T-helper 17 cell (primary cell): ENCODE measurements at regions not wholly inside any gene's neighbourhood (a gene's known extent, or its start where the extent isn't known, plus 50 kb on each side); places are given as distances from the start of the nearest gene placed in this dataset.

Experiments used
- ATAC-seq: fragments of 150-1000 bp; cut with Tn5 transposase; 2 replicates; pipeline ENCODE4 v1.10.0; 2021; ENCODE audit warnings: mild to moderate bottlenecking, moderate library complexity
- DNase-seq, 3 donors: peaks; one replicate each; pipeline versions ENCODE4 v3.0.0 to v3.0.0-alpha.2; 2020 to 2021
- H3K9me3 ChIP-seq: one replicate; pipeline ENCODE4 v1.7.0; 2013; ENCODE audit warnings: low read length, mild to moderate bottlenecking; ENCODE audit not compliant: control insufficient read depth, poor library complexity, severe bottlenecking
- H3K27ac Mint-ChIP-seq: one replicate; pipeline ENCODE4 v1.8.0; 2022; ENCODE audit warnings: mild to moderate bottlenecking, moderate library complexity, mixed read lengths
- H3K27me3 Mint-ChIP-seq: one replicate; pipeline ENCODE4 v1.8.0; 2022; ENCODE audit warnings: mixed read lengths
- H3K36me3 Mint-ChIP-seq: one replicate; pipeline ENCODE4 v1.8.0; 2022; ENCODE audit warnings: low read depth, mixed read lengths
- H3K4me1 Mint-ChIP-seq: one replicate; pipeline ENCODE4 v1.8.0; 2022; ENCODE audit warnings: mild to moderate bottlenecking, mixed read lengths
- H3K4me3 Mint-ChIP-seq: one replicate; pipeline ENCODE4 v1.8.0; 2022; ENCODE audit warnings: mild to moderate bottlenecking, moderate library complexity, mixed read lengths

DNA sequence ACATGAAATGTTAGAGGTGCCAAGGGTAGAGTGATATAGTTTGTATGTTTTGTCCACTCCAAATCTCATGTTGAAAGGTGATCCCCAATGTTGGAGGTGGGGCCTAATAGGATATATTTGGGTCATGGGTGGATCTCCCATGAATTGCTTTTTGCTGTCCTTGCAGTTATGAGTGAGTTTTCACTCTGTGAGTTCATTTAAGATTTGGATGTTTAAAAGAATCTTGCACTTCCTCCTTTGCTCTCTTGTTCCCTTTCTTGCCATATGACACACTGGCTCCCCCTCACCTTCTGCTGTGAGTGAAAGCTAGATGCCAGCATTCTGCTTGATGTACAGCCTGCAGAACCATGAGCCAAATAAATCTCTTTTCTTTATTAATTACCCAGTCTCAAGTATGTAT, 269.2 kb downstream of the ZWINT start:
- H3K9me3 ChIP-seq: no peaks in the 10 kb centered on the region
- DNase-seq: no peak
- H3K4me3 Mint-ChIP-seq: no peak overlapping the region
- no peaks in the 10 kb centered on the region for H3K27me3 Mint-ChIP-seq
- no peaks in the 10 kb centered on the region for H3K4me1 Mint-ChIP-seq
- no peak overlapping the region for H3K27ac Mint-ChIP-seq
- no peaks in the 10 kb centered on the region for H3K36me3 Mint-ChIP-seq
- no peak for ATAC-seq

- no peaks in the 10 kb centered on the region for H3K36me3 Mint-ChIP-seq
- ATAC-seq (no peak), DNase-seq (no peak)
- H3K4me1 Mint-ChIP-seq: no peaks in the 10 kb centered on the region
- H3K27me3 Mint-ChIP-seq: no peaks in the 10 kb centered on the region
- no peak overlapping the region for H3K27ac Mint-ChIP-seq
- no peaks in the 10 kb centered on the region for H3K9me3 ChIP-seq
- no peak overlapping the region for H3K4me3 Mint-ChIP-seq
Observed at GRCh38 chr10:56090914-56091540, 270.0 kb downstream of the ZWINT start.

GRCh38 chr10:56085406-56086122, 275.5 kb downstream of the ZWINT start:
- DNase-seq (no peak), ATAC-seq (no peak)
- Mint-ChIP-seq H3K4me3 (no peak overlapping the region), H3K36me3 (no peaks in the 10 kb centered on the region), H3K27me3 (no peaks in the 10 kb centered on the region), H3K27ac (no peak overlapping the region), H3K4me1 (no peaks in the 10 kb centered on the region)
- no peaks in the 10 kb centered on the region for H3K9me3 ChIP-seq

- H3K4me3 Mint-ChIP-seq: no peak overlapping the region
- no peaks in the 10 kb centered on the region for H3K4me1 Mint-ChIP-seq
- H3K27ac Mint-ChIP-seq: no peak overlapping the region
Observed at GRCh38 chr10:56082169-56082568, 278.9 kb downstream of the ZWINT start.

GRCh38 chr10:56068473-56069263, 292.4 kb downstream of the ZWINT start:
- ATAC-seq (no peak), DNase-seq (no peak)
- no peaks in the 10 kb centered on the region for H3K9me3 ChIP-seq
- H3K27me3 Mint-ChIP-seq: no peaks in the 10 kb centered on the region
- no peaks in the 10 kb centered on the region for H3K4me1 Mint-ChIP-seq
- no peak overlapping the region for H3K4me3 Mint-ChIP-seq
- H3K36me3 Mint-ChIP-seq: no peaks in the 10 kb centered on the region
- H3K27ac Mint-ChIP-seq: no peak overlapping the region

More at GRCh38 chr10:56082169-56082568, 278.9 kb downstream of the ZWINT start:
- no peak for ATAC-seq
- no peak for DNase-seq
- no peaks in the 10 kb centered on the region for H3K9me3 ChIP-seq
- no peaks in the 10 kb centered on the region for H3K36me3 Mint-ChIP-seq
- H3K27me3 Mint-ChIP-seq: no peaks in the 10 kb centered on the region

DNA sequence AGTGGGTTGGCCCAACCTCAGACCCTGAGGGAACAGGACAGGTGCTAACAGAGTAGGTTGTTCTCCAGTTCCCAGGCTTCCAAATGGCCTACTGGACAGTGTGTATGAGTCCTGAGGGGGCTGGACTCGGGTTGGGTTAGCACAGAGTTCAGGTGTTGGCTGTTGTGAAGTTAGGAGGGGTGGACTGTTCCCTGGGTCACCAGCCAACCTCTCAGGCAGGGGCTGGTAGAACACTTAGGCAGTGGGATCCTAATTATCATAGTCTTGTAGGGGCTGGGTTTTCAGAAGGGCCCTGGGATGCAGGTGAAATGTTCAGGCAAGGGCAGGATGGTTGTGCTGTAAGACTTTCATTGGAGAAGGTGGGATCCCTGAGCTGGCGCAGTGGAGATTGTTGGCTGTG, 293.0 kb downstream of the ZWINT start:
- Mint-ChIP-seq H3K4me1 (no peaks in the 10 kb centered on the region), H3K27me3 (no peaks in the 10 kb centered on the region), H3K36me3 (no peaks in the 10 kb centered on the region), H3K27ac (no peak overlapping the region), H3K4me3 (no peak overlapping the region)
- no peak for ATAC-seq
- H3K9me3 ChIP-seq: no peaks in the 10 kb centered on the region
- DNase-seq: no peak

GRCh38 chr10:56063642-56064041, 297.4 kb downstream of the ZWINT start:
- no peak overlapping the region for H3K27ac Mint-ChIP-seq
- no peak for DNase-seq
- no peak for ATAC-seq
- no peaks in the 10 kb centered on the region for H3K9me3 ChIP-seq
- no peaks in the 10 kb centered on the region for H3K4me1 Mint-ChIP-seq
- H3K4me3 Mint-ChIP-seq: no peak overlapping the region
- H3K27me3 Mint-ChIP-seq: no peaks in the 10 kb centered on the region
- H3K36me3 Mint-ChIP-seq: no peaks in the 10 kb centered on the region

- Mint-ChIP-seq H3K36me3 (no peaks in the 10 kb centered on the region), H3K27me3 (no peaks in the 10 kb centered on the region), H3K4me3 (no peak overlapping the region), H3K27ac (no peak overlapping the region), H3K4me1 (no peaks in the 10 kb centered on the region)
- no peaks in the 10 kb centered on the region for H3K9me3 ChIP-seq
- DNase-seq (no peak), ATAC-seq (no peak)
Observed at GRCh38 chr10:56057860-56058259, 303.2 kb downstream of the ZWINT start.

DNA sequence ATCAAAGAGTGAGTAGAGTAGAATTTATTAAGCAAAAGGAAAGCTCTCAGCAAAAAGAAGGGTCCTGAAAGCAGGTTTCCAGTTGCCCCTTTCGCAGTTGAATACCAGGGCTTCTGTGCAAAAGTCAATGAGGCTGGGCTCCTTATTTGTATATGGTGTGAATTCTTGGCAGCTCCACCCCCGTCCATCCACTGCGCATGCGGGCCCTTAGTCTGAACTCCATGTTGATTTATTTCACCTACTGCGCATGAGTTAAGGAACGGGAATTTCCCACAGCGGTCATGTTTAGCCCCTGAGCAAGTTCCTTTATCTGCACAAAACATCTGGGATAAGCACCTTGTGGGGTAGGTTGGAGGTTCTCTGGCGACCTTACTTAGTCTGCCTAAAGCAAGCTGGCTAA, 325.6 kb downstream of the ZWINT start:
- ATAC-seq (no peak), DNase-seq (no peak)
- no peaks in the 10 kb centered on the region for H3K27me3 Mint-ChIP-seq
- no peak overlapping the region for H3K4me3 Mint-ChIP-seq
- no peaks in the 10 kb centered on the region for H3K9me3 ChIP-seq
- no peaks in the 10 kb centered on the region for H3K36me3 Mint-ChIP-seq
- no peak overlapping the region for H3K27ac Mint-ChIP-seq
- H3K4me1 Mint-ChIP-seq: no peaks in the 10 kb centered on the region

GRCh38 chr10:56028298-56029132, 332.5 kb downstream of the ZWINT start:
- Mint-ChIP-seq H3K36me3 (no peaks in the 10 kb centered on the region), H3K27ac (no peak overlapping the region), H3K27me3 (no peaks in the 10 kb centered on the region), H3K4me1 (no peaks in the 10 kb centered on the region), H3K4me3 (no peak overlapping the region)
- DNase-seq (no peak), ATAC-seq (no peak)
- H3K9me3 ChIP-seq: peaks cover 8% of the 10 kb centered on the region

- H3K36me3 Mint-ChIP-seq: no peaks in the 10 kb centered on the region
- H3K4me3 Mint-ChIP-seq: no peak overlapping the region
- no peak overlapping the region for H3K27ac Mint-ChIP-seq
- DNase-seq: no peak
- no peak for ATAC-seq
- no peaks in the 10 kb centered on the region for H3K27me3 Mint-ChIP-seq
- no peaks in the 10 kb centered on the region for H3K9me3 ChIP-seq
- H3K4me1 Mint-ChIP-seq: no peaks in the 10 kb centered on the region
Observed at GRCh38 chr10:56012101-56012500, 349.0 kb downstream of the ZWINT start.

- ATAC-seq (no peak), DNase-seq (no peak)
- H3K27me3 Mint-ChIP-seq: no peaks in the 10 kb centered on the region
- no peaks in the 10 kb centered on the region for H3K4me1 Mint-ChIP-seq
- H3K4me3 Mint-ChIP-seq: no peak overlapping the region
- no peak overlapping the region for H3K27ac Mint-ChIP-seq
- no peaks in the 10 kb centered on the region for H3K9me3 ChIP-seq
- H3K36me3 Mint-ChIP-seq: no peaks in the 10 kb centered on the region
Observed at GRCh38 chr10:56003555-56003954, 357.5 kb downstream of the ZWINT start.

- H3K9me3 ChIP-seq: no peaks in the 10 kb centered on the region
- no peak overlapping the region for H3K27ac Mint-ChIP-seq
- no peak overlapping the region for H3K4me3 Mint-ChIP-seq
- no peaks in the 10 kb centered on the region for H3K36me3 Mint-ChIP-seq
- ATAC-seq (no peak), DNase-seq (no peak)
- no peaks in the 10 kb centered on the region for H3K27me3 Mint-ChIP-seq
- H3K4me1 Mint-ChIP-seq: no peaks in the 10 kb centered on the region
Observed at GRCh38 chr10:55989188-55989587, 371.9 kb downstream of the ZWINT start.
